Uterus (tissue), 2 donors: ENCODE measurements at regions not wholly inside any gene's neighbourhood (a gene's known extent, or its start where the extent isn't known, plus 50 kb on each side); places are given as distances from the start of the nearest gene placed in this dataset.

ENCODE experiments used
- CTCF ChIP-seq, 4 experiments: fragments of 200-600 bp in 2 of 4; fragments of 450-650 bp in 2 of 4; sonication (generic) in 2 of 4; IDR thresholded peaks; one replicate each; pipeline ENCODE4 v1.5.1; 2016 to 2019; ENCODE audit warnings: antibody characterized with exemption in 4 of 4, mild to moderate bottlenecking in 2 of 4, moderate library complexity in 1 of 4
- POLR2A ChIP-seq, 2 donors: fragments of 450-650 bp; IDR thresholded peaks; one replicate each; pipeline ENCODE4 v1.6.1; 2016; ENCODE audit warnings: antibody characterized with exemption in 2 of 2, mild to moderate bottlenecking in 1 of 2, moderate library complexity in 1 of 2

DNA sequence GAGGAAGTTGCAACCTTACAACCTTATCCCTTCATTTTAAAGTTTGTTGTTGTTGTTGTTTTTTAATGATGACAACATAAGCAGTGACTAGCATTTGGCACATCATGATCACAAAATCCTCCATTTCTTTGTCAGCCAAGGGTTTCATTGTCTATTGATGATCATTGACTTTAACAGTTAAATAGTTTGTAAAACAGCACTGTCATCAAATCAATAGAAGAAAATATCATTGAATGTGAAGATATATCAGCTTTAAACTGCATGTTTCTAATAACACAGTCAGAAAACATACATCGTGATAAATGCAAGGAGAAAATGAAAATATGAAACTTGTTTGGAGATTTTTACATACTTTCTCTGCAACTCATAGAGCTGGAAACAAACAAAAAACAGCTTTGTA is 922.3 kb upstream of the LRFN5 start:
- TF ChIP-seq CTCF (IDR thresholded peaks at IDR 0.05), result no peak
- TF ChIP-seq POLR2A (IDR thresholded peaks at IDR 0.05), result no peak
